ENCODE measurements at regions not wholly inside any gene's neighbourhood (a gene's known extent, or its start where the extent isn't known, plus 50 kb on each side); places are given as distances from the start of the nearest gene placed in this dataset.
A peak's percentile ranks its signal among the peaks of the same experiment; 100 is the strongest.

- DNase-seq: no peak
Measured at GRCh38 chr17:72303787-72304733, 183.2 kb downstream of the SOX9 start.

- no peak for DNase-seq
Measured at GRCh38 chr17:72304859-72305258, 184.0 kb downstream of the SOX9 start.

GRCh38 chr17:72305472-72305871 lies 184.7 kb downstream of the SOX9 start:
- no peak for DNase-seq

- no peak for DNase-seq
Measured at GRCh38 chr17:72306037-72306436, 185.2 kb downstream of the SOX9 start.

GRCh38 chr17:72307836-72308235 lies 187.0 kb downstream of the SOX9 start:
- no peak for DNase-seq

GRCh38 chr17:72308744-72309385 lies 188.0 kb downstream of the SOX9 start:
- DNase-seq: no peak

- no peak for DNase-seq
Measured at GRCh38 chr17:72311004-72311403, 190.2 kb downstream of the SOX9 start.

- DNase-seq: no peak
Measured at GRCh38 chr17:72315122-72315913, 194.5 kb downstream of the SOX9 start.

- no peak for DNase-seq
Measured at GRCh38 chr17:72318131-72318530, 197.3 kb downstream of the SOX9 start.

- no peak for DNase-seq
Measured at GRCh38 chr17:72321896-72322295, 201.1 kb downstream of the SOX9 start.

- DNase-seq: no peak
Measured at GRCh38 chr17:72332367-72332766, 211.5 kb downstream of the SOX9 start.

- no peak for DNase-seq
Measured at GRCh38 chr17:72333570-72333969, 212.8 kb downstream of the SOX9 start.

- DNase-seq: peak; percentile 71
Measured at GRCh38 chr17:72334205-72334604, 213.4 kb downstream of the SOX9 start.

GRCh38 chr17:72336026-72336803 lies 215.4 kb downstream of the SOX9 start:
- DNase-seq: no peak

GRCh38 chr17:72336804-72337070 lies 215.9 kb downstream of the SOX9 start:
- DNase-seq: no peak

GRCh38 chr17:72338304-72338703 lies 217.5 kb downstream of the SOX9 start:
- no peak for DNase-seq

GRCh38 chr17:72338847-72339790 lies 218.3 kb downstream of the SOX9 start:
- peak; percentile 93 for DNase-seq

- DNase-seq: no peak
Measured at GRCh38 chr17:72340836-72341235, 220.0 kb downstream of the SOX9 start.

GRCh38 chr17:72342061-72342460 lies 221.2 kb downstream of the SOX9 start:
- DNase-seq: no peak

- no peak for DNase-seq
Measured at GRCh38 chr17:72342627-72343527, 222.1 kb downstream of the SOX9 start.

GRCh38 chr17:72343911-72344310 lies 223.1 kb downstream of the SOX9 start:
- no peak for DNase-seq

Data from fibroblast of skin of right quadriceps (primary cell).